ENCODE measurements at regions not wholly inside any gene's neighbourhood (a gene's known extent, or its start where the extent isn't known, plus 50 kb on each side); places are given as distances from the start of the nearest gene placed in this dataset.

- Histone ChIP-seq H3K9me3 (no peaks in the 10 kb centered on the region), H3K27me3 (no peaks in the 10 kb centered on the region), H3K4me1 (no peaks in the 10 kb centered on the region), H3K4me3 (no peak overlapping the region), H3K36me3 (no peaks in the 10 kb centered on the region), H3K27ac (no peak overlapping the region)
- TF ChIP-seq POLR2A (IDR thresholded peaks at IDR 0.05) (no peak), CTCF (IDR thresholded peaks at IDR 0.05) (no peak)
- DNase-seq = no peak
- 54 to 70% methylated on average over 3 of the region's 3 CpGs for WGBS, 2 donors
- intact Hi-C loops (cut with DNase I) = no loop called here
These were observed 248.9 kb upstream of the TTC29 start for GRCh38 chr4:147194604-147195003.

DNA sequence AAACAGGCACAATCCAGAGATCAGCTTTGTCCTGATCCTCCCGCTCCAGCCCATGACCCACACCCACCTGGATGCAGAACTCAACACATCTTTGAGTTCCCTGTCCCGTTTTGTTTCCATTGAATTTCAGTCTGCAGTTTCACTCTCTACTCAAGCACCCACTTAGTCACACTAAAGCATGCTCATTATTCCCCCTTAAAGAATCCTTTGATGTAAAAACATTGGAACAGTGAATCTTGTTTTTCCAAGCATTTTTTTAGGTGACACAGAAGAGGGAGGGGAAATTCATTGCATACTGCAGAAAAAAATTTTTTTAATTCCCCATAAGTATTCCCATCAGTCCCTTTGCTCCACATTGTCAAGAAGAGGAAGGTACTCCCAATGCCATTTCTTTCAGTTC is 249.7 kb upstream of the TTC29 start:
- TF ChIP-seq CTCF (IDR thresholded peaks at IDR 0.05) (no peak), POLR2A (IDR thresholded peaks at IDR 0.05) (no peak)
- WGBS, 2 donors = 80 to 84% methylated on average over 2 of the region's 2 CpGs
- H3K4me1 ChIP-seq = no peaks in the 10 kb centered on the region
- no peaks in the 10 kb centered on the region for H3K27me3 ChIP-seq
- no peaks in the 10 kb centered on the region for H3K36me3 ChIP-seq
- intact Hi-C loops (cut with DNase I) = no loop called here
- no peak for DNase-seq
- no peaks in the 10 kb centered on the region for H3K9me3 ChIP-seq
- no peak overlapping the region for H3K27ac ChIP-seq
- H3K4me3 ChIP-seq = no peak overlapping the region

DNA sequence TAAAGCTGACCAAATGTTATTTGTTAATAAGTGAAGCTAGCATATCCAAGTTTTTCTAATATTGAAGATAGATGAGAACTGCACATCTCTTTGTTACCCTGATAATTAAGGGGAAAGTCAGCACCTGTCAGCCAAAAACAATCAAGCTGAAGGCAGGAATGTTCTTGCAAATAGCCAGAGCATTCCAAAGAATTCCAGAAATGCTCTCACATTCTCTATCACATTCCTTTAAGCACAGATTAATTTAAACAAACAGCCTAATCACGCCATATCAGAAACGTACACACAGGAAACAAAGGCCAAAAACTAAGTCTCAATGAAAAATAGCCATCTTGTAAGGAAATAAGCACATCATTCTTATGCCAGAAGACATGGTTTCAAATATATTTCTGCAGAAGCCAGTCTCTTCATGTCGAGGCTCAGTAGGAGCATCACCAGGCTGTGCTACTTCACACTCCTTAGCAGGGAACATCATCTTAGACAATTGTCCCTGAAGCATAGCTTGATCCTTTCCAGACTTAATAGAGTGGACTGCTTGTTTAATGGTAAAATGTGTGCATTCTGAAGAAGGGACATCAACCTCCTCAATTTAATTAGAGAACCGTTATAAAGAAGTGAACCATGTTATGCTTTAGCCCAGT is 252.9 kb upstream of the TTC29 start:
- no peaks in the 10 kb centered on the region for H3K9me3 ChIP-seq
- WGBS, 2 donors = 43 to 47% methylated on average over 4 of the region's 4 CpGs
- no peaks in the 10 kb centered on the region for H3K27me3 ChIP-seq
- intact Hi-C loops (cut with DNase I) = no loop called here
- H3K27ac ChIP-seq = no peak overlapping the region
- H3K4me1 ChIP-seq = no peaks in the 10 kb centered on the region
- H3K4me3 ChIP-seq = no peak overlapping the region
- no peak for DNase-seq
- H3K36me3 ChIP-seq = no peaks in the 10 kb centered on the region
- TF ChIP-seq CTCF (IDR thresholded peaks at IDR 0.05) (no peak), POLR2A (IDR thresholded peaks at IDR 0.05) (no peak)

DNA sequence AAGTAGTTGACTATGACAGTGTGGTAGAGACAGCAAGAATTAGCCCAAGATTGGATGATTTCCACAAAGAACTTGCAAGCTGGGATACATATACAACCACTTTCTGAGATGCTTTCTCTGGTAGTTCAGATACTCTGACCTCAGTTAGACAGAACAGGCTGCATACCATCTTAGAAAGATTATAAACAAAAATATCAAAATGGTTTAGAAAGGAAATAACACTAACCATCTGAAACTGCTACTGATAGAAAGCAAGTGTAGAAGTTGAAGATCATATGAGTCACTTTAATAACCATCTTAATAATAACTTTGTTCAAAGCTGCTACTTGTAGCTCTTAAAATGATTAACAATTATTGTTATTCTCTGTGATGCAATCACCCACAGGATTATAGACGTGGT is 255.4 kb upstream of the TTC29 start:
- DNase-seq = no peak
- Histone ChIP-seq H3K4me3 (no peak overlapping the region), H3K36me3 (no peaks in the 10 kb centered on the region), H3K27me3 (no peaks in the 10 kb centered on the region), H3K4me1 (no peaks in the 10 kb centered on the region), H3K9me3 (no peaks in the 10 kb centered on the region), H3K27ac (no peak overlapping the region)
- intact Hi-C loops (cut with DNase I) = no loop called here
- 35 to 42% methylated on average over 1 of the region's 1 CpG for WGBS, 2 donors
- TF ChIP-seq CTCF (IDR thresholded peaks at IDR 0.05) (no peak), POLR2A (IDR thresholded peaks at IDR 0.05) (no peak)

DNA sequence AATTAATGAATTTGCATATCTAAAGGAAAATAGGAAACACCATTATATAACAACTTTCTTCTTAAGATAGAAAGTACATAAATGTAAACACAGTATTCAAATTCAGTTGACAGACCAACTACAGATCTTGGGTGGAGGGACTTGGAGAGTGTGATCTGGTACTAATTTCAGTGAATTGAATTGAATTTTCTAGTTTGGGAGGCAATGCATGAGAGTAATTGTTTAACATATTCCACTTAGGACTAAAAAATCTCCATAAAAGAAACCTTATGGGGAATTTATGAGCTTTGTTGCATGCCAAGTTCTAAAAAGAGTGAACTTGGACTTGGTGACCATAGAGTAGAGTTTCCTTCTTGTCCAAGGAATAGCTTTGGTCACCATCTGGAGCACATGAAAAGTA is 261.1 kb upstream of the TTC29 start:
- H3K36me3 ChIP-seq = no peaks in the 10 kb centered on the region
- no peaks in the 10 kb centered on the region for H3K4me1 ChIP-seq
- H3K27ac ChIP-seq = no peak overlapping the region
- H3K27me3 ChIP-seq = no peaks in the 10 kb centered on the region
- H3K4me3 ChIP-seq = no peak overlapping the region
- TF ChIP-seq POLR2A (IDR thresholded peaks at IDR 0.05) (no peak), CTCF (IDR thresholded peaks at IDR 0.05) (no peak)
- no peak for DNase-seq
- H3K9me3 ChIP-seq = no peaks in the 10 kb centered on the region
- intact Hi-C loops (cut with DNase I) = no loop called here
